ENCODE measurements at regions not wholly inside any gene's neighbourhood (a gene's known extent, or its start where the extent isn't known, plus 50 kb on each side); places are given as distances from the start of the nearest gene placed in this dataset.

DNA sequence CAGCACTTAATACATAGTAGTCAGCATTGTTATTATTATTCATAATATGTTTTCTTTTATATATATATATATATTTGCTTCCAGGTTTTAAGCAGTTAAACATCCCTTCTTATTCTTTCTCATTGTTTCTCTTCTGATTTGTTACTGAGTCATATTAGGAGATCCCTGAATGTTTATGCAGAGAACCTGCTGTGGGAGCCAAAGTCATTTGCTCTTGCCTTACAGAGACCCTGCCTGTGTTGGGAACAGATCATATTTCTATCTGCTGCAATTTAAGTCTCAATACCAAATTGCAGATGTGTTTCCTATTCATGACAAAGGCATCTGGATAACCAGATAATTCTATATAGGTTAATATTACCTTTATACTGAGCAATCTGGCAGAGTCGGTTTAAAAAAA lies 323.0 kb upstream of the UMPS start:
- TF ChIP-seq, protein P1, sequence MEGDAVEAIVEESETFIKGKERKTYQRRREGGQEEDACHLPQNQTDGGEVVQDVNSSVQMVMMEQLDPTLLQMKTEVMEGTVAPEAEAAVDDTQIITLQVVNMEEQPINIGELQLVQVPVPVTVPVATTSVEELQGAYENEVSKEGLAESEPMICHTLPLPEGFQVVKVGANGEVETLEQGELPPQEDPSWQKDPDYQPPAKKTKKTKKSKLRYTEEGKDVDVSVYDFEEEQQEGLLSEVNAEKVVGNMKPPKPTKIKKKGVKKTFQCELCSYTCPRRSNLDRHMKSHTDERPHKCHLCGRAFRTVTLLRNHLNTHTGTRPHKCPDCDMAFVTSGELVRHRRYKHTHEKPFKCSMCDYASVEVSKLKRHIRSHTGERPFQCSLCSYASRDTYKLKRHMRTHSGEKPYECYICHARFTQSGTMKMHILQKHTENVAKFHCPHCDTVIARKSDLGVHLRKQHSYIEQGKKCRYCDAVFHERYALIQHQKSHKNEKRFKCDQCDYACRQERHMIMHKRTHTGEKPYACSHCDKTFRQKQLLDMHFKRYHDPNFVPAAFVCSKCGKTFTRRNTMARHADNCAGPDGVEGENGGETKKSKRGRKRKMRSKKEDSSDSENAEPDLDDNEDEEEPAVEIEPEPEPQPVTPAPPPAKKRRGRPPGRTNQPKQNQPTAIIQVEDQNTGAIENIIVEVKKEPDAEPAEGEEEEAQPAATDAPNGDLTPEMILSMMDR (conservative IDR thresholded peaks at IDR 0.05) = no peak
- no peak for TF ChIP-seq EZH2 (IDR thresholded peaks at IDR 0.05; ENCODE audit: low read depth)
